SU-DHL-6 (cell line): ENCODE measurements at regions not wholly inside any gene's neighbourhood (a gene's known extent, or its start where the extent isn't known, plus 50 kb on each side); places are given as distances from the start of the nearest gene placed in this dataset.

Source experiments
- CTCF ChIP-seq: fragments of 200-600 bp; sonication (generic); IDR thresholded peaks from one replicate; pipeline ENCODE4 v1.5.1; 2017; ENCODE audit warnings: antibody characterized with exemption, mild to moderate bottlenecking, low read length, moderate library complexity; ENCODE audit not compliant: insufficient read depth, poor library complexity, severe bottlenecking
- EZH2phosphoT487 ChIP-seq: fragments of 200-600 bp; sonication (generic), shearing (Covaris generic); conservative IDR thresholded peaks from 2 replicates; pipeline ENCODE4 v1.6.1; 2018; ENCODE audit warnings: mild to moderate bottlenecking, antibody characterized with exemption, low read length, moderate library complexity, mixed read lengths

- TF ChIP-seq CTCF (no peak), EZH2phosphoT487 (no peak)
Measured at GRCh38 chr16:62261760-62262159, 225.5 kb upstream of the CDH8 start.
